ENCODE measurements at regions not wholly inside any gene's neighbourhood (a gene's known extent, or its start where the extent isn't known, plus 50 kb on each side); places are given as distances from the start of the nearest gene placed in this dataset.
"Not testable (repeated sequence)": the region's sequence is repeated elsewhere in the genome, so short reads cannot be mapped to it uniquely, and the experiment has no call there.

- DNase-seq: no peak
Measured at GRCh38 chr6:2376429-2377355, 131.3 kb upstream of the GMDS start.

GRCh38 chr6:2375443-2375842, 130.0 kb upstream of the GMDS start:
- no peak for DNase-seq

- DNase-seq: no peak
Measured at GRCh38 chr6:2369606-2370005, 124.2 kb upstream of the GMDS start.

- DNase-seq: no peak
Measured at GRCh38 chr6:2363211-2363610, 117.8 kb upstream of the GMDS start.

- DNase-seq: no peak
Measured at GRCh38 chr6:2361195-2361594, 115.8 kb upstream of the GMDS start.

GRCh38 chr6:2360716-2361115, 115.3 kb upstream of the GMDS start:
- no peak for DNase-seq

GRCh38 chr6:2360126-2360525, 114.7 kb upstream of the GMDS start:
- no peak for DNase-seq

GRCh38 chr6:2355150-2355549, 109.7 kb upstream of the GMDS start:
- peak; percentile 17 for DNase-seq

GRCh38 chr6:2354138-2354491, 108.7 kb upstream of the GMDS start:
- no peak for DNase-seq

GRCh38 chr6:2353412-2354137, 108.2 kb upstream of the GMDS start:
- DNase-seq: peak; percentile 88

- no peak for DNase-seq
Measured at GRCh38 chr6:2351807-2352431, 106.5 kb upstream of the GMDS start.

GRCh38 chr6:2351090-2351489, 105.7 kb upstream of the GMDS start:
- DNase-seq: no peak

GRCh38 chr6:2346078-2346477, 100.7 kb upstream of the GMDS start:
- no peak for DNase-seq

- peak; percentile 22 for DNase-seq
Measured at GRCh38 chr6:2344319-2344905, 99.0 kb upstream of the GMDS start.

- DNase-seq: no peak
Measured at GRCh38 chr6:2327591-2327990, 82.2 kb upstream of the GMDS start.

GRCh38 chr6:2324166-2324953, 79.0 kb upstream of the GMDS start:
- no peak for DNase-seq

- not testable (repeated sequence) for DNase-seq
Measured at GRCh38 chr6:2317498-2317897, 72.1 kb upstream of the GMDS start.

GRCh38 chr6:2314641-2315040, 69.2 kb upstream of the GMDS start:
- DNase-seq: no peak

- DNase-seq: no peak
Measured at GRCh38 chr6:2310042-2310441, 64.6 kb upstream of the GMDS start.

GRCh38 chr6:2309122-2309521, 63.7 kb upstream of the GMDS start:
- DNase-seq: no peak

- no peak for DNase-seq
Measured at GRCh38 chr6:2307799-2308198, 62.4 kb upstream of the GMDS start.

- no peak for DNase-seq
Measured at GRCh38 chr6:2305951-2306350, 60.5 kb upstream of the GMDS start.

Data from tongue (tissue), 1 donor.